ENCODE measurements at regions not wholly inside any gene's neighbourhood (a gene's known extent, or its start where the extent isn't known, plus 50 kb on each side); places are given as distances from the start of the nearest gene placed in this dataset.

DNA sequence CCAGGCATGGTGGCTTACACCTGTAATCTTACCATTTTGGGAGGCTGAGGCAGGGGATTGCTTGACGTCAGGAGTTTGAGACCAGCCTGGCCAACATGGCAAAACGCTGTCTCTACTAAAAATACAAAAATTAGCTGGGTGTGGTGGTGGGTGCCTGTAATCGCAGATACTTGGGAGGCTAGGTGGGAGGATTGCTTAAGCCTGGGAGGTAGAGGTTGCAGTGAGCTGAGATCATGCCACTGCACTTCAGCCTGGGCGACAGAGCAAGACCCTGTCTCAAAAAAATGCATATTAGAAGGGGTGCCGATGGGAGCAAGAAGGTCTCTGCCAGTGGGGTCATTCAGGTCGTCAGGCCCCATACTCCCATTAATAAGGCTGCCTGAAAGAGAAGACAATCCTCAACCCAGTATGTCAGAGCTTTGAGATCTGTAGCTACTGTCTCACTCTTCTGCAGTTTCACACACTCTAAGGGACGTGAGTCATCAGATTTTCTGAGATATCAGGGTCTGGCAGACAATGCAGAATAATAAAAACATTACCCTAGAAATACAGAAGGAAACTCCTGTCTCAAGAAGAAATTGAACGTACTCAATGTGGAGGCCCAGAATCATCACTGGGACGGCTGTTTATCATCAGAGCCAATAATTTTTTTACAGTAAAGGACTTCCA, 176.7 kb upstream of the FAT1 start:
- TF ChIP-seq EGR1 (IDR thresholded peaks at IDR 0.05) (no peak), CEBPB (IDR thresholded peaks at IDR 0.05) (no peak), YY1 (IDR thresholded peaks at IDR 0.05; ENCODE audit: low read depth) (no peak), EP300 (IDR thresholded peaks at IDR 0.05; ENCODE audit: borderline replicate concordance) (no peak), TCF12 (IDR thresholded peaks at IDR 0.05; ENCODE audit: low read depth) (no peak), TAF1 (IDR thresholded peaks at IDR 0.05; ENCODE audit: low read depth) (no peak), RAD21 (IDR thresholded peaks at IDR 0.05; ENCODE audit: low read depth) (no peak), TEAD4 (IDR thresholded peaks at IDR 0.05) (no peak), USF1 (IDR thresholded peaks at IDR 0.05) (no peak), NFIC (IDR thresholded peaks at IDR 0.05) (no peak), ZBTB7A (IDR thresholded peaks at IDR 0.05; ENCODE audit: low read depth) (no peak), CREB1 (IDR thresholded peaks at IDR 0.05; ENCODE audit: low read depth) (no peak), REST (IDR thresholded peaks at IDR 0.05; ENCODE audit: low read depth) (no peak), FOXM1 (IDR thresholded peaks at IDR 0.05; ENCODE audit: borderline replicate concordance, low read depth) (no peak)
- TF ChIP-seq, protein P1, sequence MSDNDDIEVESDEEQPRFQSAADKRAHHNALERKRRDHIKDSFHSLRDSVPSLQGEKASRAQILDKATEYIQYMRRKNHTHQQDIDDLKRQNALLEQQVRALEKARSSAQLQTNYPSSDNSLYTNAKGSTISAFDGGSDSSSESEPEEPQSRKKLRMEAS (IDR thresholded peaks at IDR 0.05), result no peak

DNA sequence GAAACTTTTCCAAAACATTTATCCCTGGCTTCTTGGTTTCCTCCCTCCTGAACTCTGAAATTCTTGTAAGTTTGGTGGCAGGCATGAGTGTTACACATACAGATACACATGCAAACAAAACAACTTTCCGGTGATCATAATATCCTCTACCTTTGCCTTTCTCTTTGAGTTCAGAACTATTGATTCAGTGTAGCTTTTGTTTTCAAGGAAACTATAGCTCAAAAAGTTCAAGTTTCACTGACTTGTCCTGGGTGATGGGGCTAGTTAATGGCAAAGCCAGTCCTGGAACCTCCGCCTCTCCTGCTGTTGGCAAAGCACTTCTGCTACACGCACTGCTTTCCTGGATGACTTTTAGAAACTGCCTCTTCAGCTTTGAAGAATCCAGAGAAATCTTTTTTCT, 177.3 kb upstream of the FAT1 start:
- TF ChIP-seq EP300 (IDR thresholded peaks at IDR 0.05; ENCODE audit: borderline replicate concordance) (no peak), RAD21 (IDR thresholded peaks at IDR 0.05; ENCODE audit: low read depth) (no peak), TAF1 (IDR thresholded peaks at IDR 0.05; ENCODE audit: low read depth) (no peak), CREB1 (IDR thresholded peaks at IDR 0.05; ENCODE audit: low read depth) (no peak), NFIC (IDR thresholded peaks at IDR 0.05) (no peak), EGR1 (IDR thresholded peaks at IDR 0.05) (no peak), CEBPB (IDR thresholded peaks at IDR 0.05) (no peak), TCF12 (IDR thresholded peaks at IDR 0.05; ENCODE audit: low read depth) (no peak)
- TF ChIP-seq, protein P1 (IDR thresholded peaks at IDR 0.05), result no peak

- no peak for TF ChIP-seq EP300 (IDR thresholded peaks at IDR 0.05; ENCODE audit: borderline replicate concordance)
- no peak for TF ChIP-seq CEBPB (IDR thresholded peaks at IDR 0.05)
- TF ChIP-seq TEAD4 (IDR thresholded peaks at IDR 0.05), result no peak
- no peak for TF ChIP-seq REST (IDR thresholded peaks at IDR 0.05; ENCODE audit: low read depth)
- no peak for TF ChIP-seq EGR1 (IDR thresholded peaks at IDR 0.05)
- TF ChIP-seq FOXM1 (IDR thresholded peaks at IDR 0.05; ENCODE audit: borderline replicate concordance, low read depth), result no peak
- no peak for TF ChIP-seq NFIC (IDR thresholded peaks at IDR 0.05)
- no peak for TF ChIP-seq USF1 (IDR thresholded peaks at IDR 0.05)
- TF ChIP-seq TCF12 (IDR thresholded peaks at IDR 0.05; ENCODE audit: low read depth), result no peak
- TF ChIP-seq CREB1 (IDR thresholded peaks at IDR 0.05; ENCODE audit: low read depth), result no peak
- TF ChIP-seq, protein P1 (IDR thresholded peaks at IDR 0.05), result no peak
- no peak for TF ChIP-seq TAF1 (IDR thresholded peaks at IDR 0.05; ENCODE audit: low read depth)
Observed at GRCh38 chr4:186901850-186902249, 178.2 kb upstream of the FAT1 start.

DNA sequence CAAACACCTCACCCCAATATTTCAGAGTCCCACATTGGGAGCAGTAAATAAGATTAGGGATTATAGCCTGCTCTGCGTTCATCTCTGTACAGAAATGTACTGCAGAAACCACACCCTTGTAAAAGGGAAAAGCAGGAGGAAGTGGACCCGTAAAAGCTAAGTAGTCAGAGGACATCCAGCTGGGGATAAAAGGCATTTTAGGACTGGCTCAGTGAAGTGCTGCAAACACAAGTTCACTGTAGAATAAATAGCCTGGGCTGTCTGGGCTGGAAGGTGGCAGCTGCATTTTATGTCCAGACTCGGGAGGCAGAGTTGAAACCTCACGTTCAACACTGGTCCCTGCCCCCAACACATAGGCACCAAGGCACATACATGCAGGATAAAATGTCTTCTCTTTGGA, 178.7 kb upstream of the FAT1 start:
- TF ChIP-seq RAD21 (IDR thresholded peaks at IDR 0.05; ENCODE audit: low read depth), result no peak
- no peak for TF ChIP-seq NFIC (IDR thresholded peaks at IDR 0.05)
- no peak for TF ChIP-seq TEAD4 (IDR thresholded peaks at IDR 0.05)
- TF ChIP-seq EGR1 (IDR thresholded peaks at IDR 0.05), result no peak
- TF ChIP-seq REST (IDR thresholded peaks at IDR 0.05; ENCODE audit: low read depth), result no peak

All from Ishikawa (cell line).